CD4-positive, CD25-positive, alpha-beta regulatory T cell (primary cell): ENCODE measurements at regions not wholly inside any gene's neighbourhood (a gene's known extent, or its start where the extent isn't known, plus 50 kb on each side); places are given as distances from the start of the nearest gene placed in this dataset.

Source experiments
- ATAC-seq, 2 donors: fragments of 150-1000 bp; cut with Tn5 transposase; one replicate each; pipeline ENCODE4 v1.10.0; 2021; ENCODE audit warnings: low read depth in 2 of 2, moderate number of reproducible peaks in 2 of 2, moderate library complexity in 1 of 2
- DNase-seq, 3 donors: peaks; one replicate each; pipeline versions ENCODE4 v3.0.0 to v3.0.0-alpha.2; 2012 to 2022; ENCODE audit warnings: mixed read lengths in 1 of 3
- H3K27ac ChIP-seq: one replicate; pipeline ENCODE4 v1.7.0; 2013; ENCODE audit warnings: mild to moderate bottlenecking, low read length; ENCODE audit not compliant: insufficient read depth, poor library complexity, severe bottlenecking
- H3K27me3 ChIP-seq: one replicate; pipeline ENCODE4 v1.7.0; 2013; ENCODE audit warnings: low read length; ENCODE audit not compliant: control insufficient read depth, insufficient read depth
- H3K36me3 ChIP-seq: one replicate; pipeline ENCODE4 v1.7.0; 2013; ENCODE audit warnings: mild to moderate bottlenecking, low read length, moderate library complexity; ENCODE audit not compliant: control insufficient read depth, insufficient read depth
- H3K4me1 ChIP-seq: 2 replicates; pipeline ENCODE4 v1.7.0; 2013; ENCODE audit warnings: mild to moderate bottlenecking, low read length; ENCODE audit not compliant: insufficient read depth, control insufficient read depth, poor library complexity, severe bottlenecking
- H3K4me3 ChIP-seq: one replicate; pipeline ENCODE4 v1.7.0; 2013; ENCODE audit warnings: low read depth, mild to moderate bottlenecking, low read length, moderate library complexity
- H3K9me3 ChIP-seq, 2 experiments: 1 replicate in 1 of 2; 2 replicates in 1 of 2; pipeline ENCODE4 v1.7.0; 2013; ENCODE audit warnings: low read length in 2 of 2, mild to moderate bottlenecking in 1 of 2, moderate library complexity in 1 of 2; ENCODE audit not compliant: control insufficient read depth in 2 of 2
- H3K27ac Mint-ChIP-seq, 3 donors: one replicate each; pipeline ENCODE4 v1.8.0; 2020 to 2022; ENCODE audit warnings: mild to moderate bottlenecking in 3 of 3, mixed read lengths in 3 of 3, moderate library complexity in 2 of 3
- H3K27me3 Mint-ChIP-seq: one replicate; pipeline ENCODE4 v1.8.0; 2022; ENCODE audit warnings: mild to moderate bottlenecking, mixed read lengths
- H3K36me3 Mint-ChIP-seq: one replicate; pipeline ENCODE4 v1.8.0; 2020; ENCODE audit warnings: mixed read lengths
- H3K4me1 Mint-ChIP-seq, 4 donors: one replicate each; pipeline ENCODE4 v1.8.0; 2020 to 2022; ENCODE audit warnings: mixed read lengths in 4 of 4, mild to moderate bottlenecking in 1 of 4
- H3K4me3 Mint-ChIP-seq, 4 donors: one replicate each; pipeline ENCODE4 v1.8.0; 2020 to 2022; ENCODE audit warnings: mild to moderate bottlenecking in 4 of 4, mixed read lengths in 4 of 4, moderate library complexity in 3 of 4
- H3K9me3 Mint-ChIP-seq, 7 donors: one replicate each; pipeline ENCODE4 v1.8.0; 2020 to 2022; ENCODE audit warnings: mixed read lengths in 7 of 7, mild to moderate bottlenecking in 3 of 7, moderate library complexity in 2 of 7

DNA sequence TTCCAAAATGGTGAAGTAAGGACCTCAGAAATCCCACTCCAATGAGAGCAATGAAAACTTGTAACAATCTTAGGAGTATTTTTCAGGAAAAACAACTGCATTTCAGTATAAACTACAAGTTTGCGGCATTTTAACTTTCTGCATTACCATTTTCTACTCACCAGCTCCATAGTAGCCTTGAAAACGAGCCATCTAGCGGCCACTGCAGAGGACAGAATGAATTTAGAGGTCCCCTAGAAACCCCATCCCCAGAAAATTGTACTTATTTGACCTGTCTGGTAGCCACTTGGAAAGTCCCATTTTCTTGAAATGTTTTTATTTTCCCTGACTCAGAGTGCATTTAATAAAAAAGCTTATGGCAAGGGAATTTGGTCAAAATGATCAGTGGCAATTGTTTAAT lies 205.4 kb upstream of the ITGA1 start:
- Mint-ChIP-seq H3K27me3 (no peaks in the 10 kb centered on the region), H3K4me1 (no peaks in the 10 kb centered on the region), H3K27ac (no peak overlapping the region), H3K4me3 (no peak overlapping the region), H3K9me3 (peaks cover 0 to 10% (median 1%) of the 10 kb centered on the region in 7 donors), H3K36me3 (no peaks in the 10 kb centered on the region)
- Histone ChIP-seq H3K36me3 (no peaks in the 10 kb centered on the region), H3K9me3 (no peaks in the 10 kb centered on the region), H3K4me1 (no peaks in the 10 kb centered on the region), H3K27ac (no peak overlapping the region), H3K27me3 (no peaks in the 10 kb centered on the region), H3K4me3 (no peak overlapping the region)
- ATAC-seq (no peak), DNase-seq (no peak)

DNA sequence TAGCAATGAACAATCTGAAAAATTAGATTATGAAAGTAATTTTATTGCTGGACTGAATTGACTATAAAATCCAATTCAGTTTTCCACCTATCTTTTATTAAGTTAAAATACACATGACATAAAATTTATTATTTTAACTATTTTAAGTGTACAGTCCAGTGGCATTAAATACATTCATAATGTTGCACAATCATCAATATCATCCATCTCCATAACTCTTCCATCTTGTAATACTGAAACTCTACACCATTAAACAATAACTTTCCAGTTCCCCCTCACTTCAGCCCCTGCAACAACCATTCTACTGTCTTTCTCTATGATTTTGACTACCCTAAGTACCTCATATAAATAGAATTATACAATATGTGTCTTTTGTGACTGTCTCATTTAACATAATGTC lies 200.6 kb upstream of the ITGA1 start:
- Mint-ChIP-seq H3K4me3 (no peak overlapping the region), H3K27ac (no peak overlapping the region), H3K9me3 (peaks cover 0 to 3% (median 0%) of the 10 kb centered on the region in 7 donors), H3K36me3 (no peaks in the 10 kb centered on the region), H3K4me1 (no peaks in the 10 kb centered on the region), H3K27me3 (no peaks in the 10 kb centered on the region)
- no peaks in the 10 kb centered on the region for H3K4me1 ChIP-seq
- ATAC-seq, result no peak
- H3K4me3 ChIP-seq, result no peak overlapping the region
- H3K27ac ChIP-seq, result no peak overlapping the region
- H3K27me3 ChIP-seq, result no peaks in the 10 kb centered on the region
- H3K36me3 ChIP-seq, result no peaks in the 10 kb centered on the region
- no peak for DNase-seq
- H3K9me3 ChIP-seq, result no peaks in the 10 kb centered on the region

DNA sequence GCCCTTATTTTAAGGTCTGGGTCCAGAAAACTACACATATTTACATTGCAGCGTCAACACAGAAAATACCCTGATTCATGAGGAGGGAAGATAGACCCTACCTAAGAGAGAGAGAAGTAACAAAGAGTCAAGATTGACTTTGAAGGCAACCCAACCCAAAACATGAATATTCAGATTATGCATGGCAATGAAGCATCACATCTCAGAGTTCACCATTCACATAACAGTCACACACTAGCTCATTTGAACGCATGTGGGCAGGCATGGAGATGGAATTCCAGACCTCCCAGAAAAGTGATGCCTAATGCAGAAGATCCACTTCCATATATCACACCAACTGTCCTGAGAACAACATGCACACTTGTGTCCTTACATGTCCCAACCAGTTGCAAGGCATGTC lies 190.1 kb upstream of the ITGA1 start:
- ATAC-seq (no peak), DNase-seq (no peak)
- H3K4me1 ChIP-seq, result no peaks in the 10 kb centered on the region
- Mint-ChIP-seq H3K4me3 (no peak overlapping the region), H3K4me1 (peaks cover 0 to 5% (median 0%) of the 10 kb centered on the region in 4 donors), H3K36me3 (no peaks in the 10 kb centered on the region), H3K27me3 (no peaks in the 10 kb centered on the region), H3K27ac (no peak overlapping the region), H3K9me3 (peaks cover 0 to 4% (median 0%) of the 10 kb centered on the region in 7 donors)
- no peak overlapping the region for H3K27ac ChIP-seq
- no peaks in the 10 kb centered on the region for H3K9me3 ChIP-seq
- H3K27me3 ChIP-seq, result no peaks in the 10 kb centered on the region
- H3K4me3 ChIP-seq, result no peak overlapping the region
- no peaks in the 10 kb centered on the region for H3K36me3 ChIP-seq

DNA sequence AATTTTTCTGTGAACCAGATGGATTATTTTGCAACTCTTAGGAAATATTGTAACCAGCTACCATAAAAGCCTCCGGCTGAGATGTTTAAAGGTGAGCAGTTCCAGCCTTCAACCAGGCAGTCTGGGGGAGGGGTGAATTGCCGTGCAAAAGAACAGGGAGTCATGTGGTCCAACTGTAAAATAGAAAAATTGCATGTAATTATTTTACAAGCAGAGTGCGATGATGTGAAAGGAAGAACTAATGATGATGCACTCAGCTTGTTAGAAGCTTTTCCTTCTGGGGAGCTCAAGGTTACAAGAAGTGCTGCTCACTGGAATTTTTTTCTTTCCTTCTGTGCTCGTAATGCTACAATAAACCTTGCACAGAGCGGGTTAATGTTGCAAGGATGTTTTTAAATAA lies 188.7 kb upstream of the ITGA1 start:
- Histone ChIP-seq H3K9me3 (no peaks in the 10 kb centered on the region), H3K27me3 (no peaks in the 10 kb centered on the region), H3K4me3 (no peak overlapping the region), H3K36me3 (no peaks in the 10 kb centered on the region), H3K27ac (no peak overlapping the region), H3K4me1 (no peaks in the 10 kb centered on the region)
- H3K27ac Mint-ChIP-seq, result peak overlapping the region in 1 of 3 donors; percentile 85
- no peaks in the 10 kb centered on the region for H3K4me1 Mint-ChIP-seq
- no peaks in the 10 kb centered on the region for H3K27me3 Mint-ChIP-seq
- no peaks in the 10 kb centered on the region for H3K36me3 Mint-ChIP-seq
- ATAC-seq (no peak), DNase-seq (no peak)
- H3K9me3 Mint-ChIP-seq, result peaks cover 0 to 9% (median 0%) of the 10 kb centered on the region in 7 donors
- no peak overlapping the region for H3K4me3 Mint-ChIP-seq

DNA sequence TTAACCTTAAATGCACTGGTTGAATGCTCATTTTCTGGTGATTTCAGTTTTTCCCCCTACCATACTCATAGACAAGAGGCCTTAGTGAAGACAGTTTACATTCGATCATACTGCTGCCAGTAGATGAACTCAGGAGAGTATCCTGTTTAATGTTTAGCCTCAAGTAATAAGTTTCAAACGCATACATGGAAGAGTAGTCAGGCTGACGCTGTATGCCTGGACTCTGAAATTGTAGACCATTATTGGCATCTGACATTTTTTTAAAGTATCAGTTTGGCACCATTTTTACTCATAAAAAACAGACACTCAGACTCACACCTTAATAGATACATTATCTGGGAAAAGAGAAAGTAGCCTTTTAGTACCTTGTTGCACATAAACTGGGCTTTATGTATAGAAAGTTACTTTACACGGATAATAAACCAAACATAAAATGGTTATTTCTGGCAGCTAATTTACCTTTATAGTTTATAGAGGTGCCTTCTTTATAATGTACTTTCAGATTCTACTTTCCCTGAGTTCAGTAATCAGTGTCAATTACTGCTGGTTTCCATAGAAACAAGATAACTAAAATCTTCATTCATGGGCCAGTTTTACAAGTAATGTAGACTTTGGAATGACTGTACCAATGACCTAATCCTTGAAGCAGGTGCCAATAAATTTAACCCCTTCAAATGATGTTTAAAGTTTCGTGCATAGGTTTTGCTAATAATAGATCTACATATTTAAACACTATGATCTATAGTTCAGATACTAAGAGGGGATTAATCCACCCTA lies 183.8 kb upstream of the ITGA1 start:
- H3K27me3 Mint-ChIP-seq, result no peaks in the 10 kb centered on the region
- no peak overlapping the region for H3K4me3 Mint-ChIP-seq
- H3K4me1 ChIP-seq, result no peaks in the 10 kb centered on the region
- H3K4me3 ChIP-seq, result no peak overlapping the region
- no peak overlapping the region for H3K27ac Mint-ChIP-seq
- no peaks in the 10 kb centered on the region for H3K27me3 ChIP-seq
- H3K36me3 Mint-ChIP-seq, result no peaks in the 10 kb centered on the region
- DNase-seq, result no peak
- H3K9me3 ChIP-seq, result no peaks in the 10 kb centered on the region
- ATAC-seq, result no peak
- no peaks in the 10 kb centered on the region for H3K4me1 Mint-ChIP-seq
- no peaks in the 10 kb centered on the region for H3K36me3 ChIP-seq
- H3K9me3 Mint-ChIP-seq, result peaks cover 0 to 5% (median 0%) of the 10 kb centered on the region in 7 donors
- no peak overlapping the region for H3K27ac ChIP-seq

DNA sequence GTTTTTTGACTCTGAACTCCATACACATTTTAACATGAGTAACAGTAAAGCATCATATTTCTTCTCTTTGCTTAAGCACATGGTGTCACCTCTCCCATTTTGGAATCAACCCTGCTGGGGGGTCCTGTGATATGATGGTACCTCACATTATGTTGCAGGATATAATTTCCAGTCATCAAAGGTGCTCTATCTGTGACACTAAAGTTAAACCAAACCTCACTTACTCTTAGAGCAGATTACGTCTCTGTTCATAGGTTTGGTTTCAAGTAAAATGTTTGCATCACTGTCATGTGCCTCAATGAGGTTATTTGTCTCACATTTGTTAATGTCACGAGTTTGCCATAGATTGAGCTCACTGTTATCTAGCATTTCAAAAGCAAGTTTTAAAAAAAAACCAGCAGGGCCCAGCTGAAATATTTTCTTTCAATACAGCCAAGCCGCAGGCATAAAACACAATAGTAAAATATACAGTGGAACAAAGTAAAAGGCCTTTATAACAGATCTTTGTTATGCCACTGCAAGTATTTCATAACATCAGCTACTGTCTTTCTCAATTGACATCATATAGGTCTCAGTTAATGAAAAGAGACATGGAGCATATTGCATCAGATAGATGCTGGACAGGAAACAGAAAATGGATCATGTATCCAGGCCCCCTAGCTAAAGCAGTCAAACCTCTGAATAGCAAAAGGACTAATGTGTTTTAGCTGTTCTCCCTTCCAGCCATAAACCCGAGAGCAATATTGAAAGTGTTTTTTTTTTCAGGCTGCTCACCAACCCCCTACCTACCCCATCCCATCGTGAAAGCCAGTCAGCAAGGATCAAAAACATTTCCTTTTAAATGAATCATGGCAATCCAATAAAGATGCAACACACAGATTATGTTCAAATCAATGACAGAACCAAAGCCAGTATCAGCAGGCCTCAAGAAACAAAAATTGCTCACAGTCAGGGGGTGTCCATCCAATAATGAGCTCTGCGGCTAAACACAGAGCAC lies 182.1 kb upstream of the ITGA1 start:
- peaks cover 0 to 12% (median 0%) of the 10 kb centered on the region in 7 donors for H3K9me3 Mint-ChIP-seq
- no peaks in the 10 kb centered on the region for H3K36me3 Mint-ChIP-seq
- H3K4me3 Mint-ChIP-seq, result no peak overlapping the region
- H3K27me3 ChIP-seq, result no peaks in the 10 kb centered on the region
- no peaks in the 10 kb centered on the region for H3K4me1 ChIP-seq
- H3K36me3 ChIP-seq, result no peaks in the 10 kb centered on the region
- DNase-seq, result no peak
- H3K9me3 ChIP-seq, result no peaks in the 10 kb centered on the region
- no peaks in the 10 kb centered on the region for H3K4me1 Mint-ChIP-seq
- ATAC-seq, result no peak
- no peak overlapping the region for H3K27ac Mint-ChIP-seq
- H3K4me3 ChIP-seq, result no peak overlapping the region
- H3K27me3 Mint-ChIP-seq, result no peaks in the 10 kb centered on the region
- no peak overlapping the region for H3K27ac ChIP-seq

DNA sequence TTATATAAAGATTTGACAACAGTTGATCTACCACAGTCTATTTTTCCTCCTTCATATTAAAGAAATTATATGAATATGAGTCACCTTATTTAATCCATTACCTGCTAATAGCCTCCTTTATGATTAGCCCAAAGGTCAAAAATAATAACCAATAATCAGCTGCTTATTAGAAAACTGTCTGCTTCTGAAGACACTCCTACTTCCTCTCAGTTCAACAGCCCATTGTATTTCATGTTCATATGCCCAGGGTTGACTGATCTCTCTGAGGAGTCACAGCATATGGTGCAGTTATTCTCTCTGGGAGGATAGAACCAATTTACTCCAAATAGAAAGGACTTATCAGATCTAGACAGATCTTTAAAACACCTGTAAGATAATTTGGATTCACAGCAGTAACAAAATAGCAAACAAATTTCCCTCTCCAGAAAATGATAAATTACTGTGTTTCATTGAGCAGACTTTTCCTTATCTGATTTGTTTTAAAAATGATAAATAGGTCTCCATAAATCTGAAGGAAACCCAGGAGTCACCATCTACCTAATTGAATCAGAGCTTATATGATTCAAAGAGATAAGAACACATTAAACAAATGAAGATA lies 180.4 kb upstream of the ITGA1 start:
- Histone ChIP-seq H3K27ac (no peak overlapping the region), H3K27me3 (no peaks in the 10 kb centered on the region)
- no peak for ATAC-seq

More for the DNA sequence above, 180.4 kb upstream of the ITGA1 start:
- Histone ChIP-seq H3K9me3 (no peaks in the 10 kb centered on the region), H3K4me3 (no peak overlapping the region), H3K36me3 (no peaks in the 10 kb centered on the region), H3K4me1 (no peaks in the 10 kb centered on the region)
- H3K27me3 Mint-ChIP-seq, result no peaks in the 10 kb centered on the region
- no peak for DNase-seq
- H3K9me3 Mint-ChIP-seq, result peaks cover 0 to 12% (median 1%) of the 10 kb centered on the region in 7 donors
- H3K4me1 Mint-ChIP-seq, result no peaks in the 10 kb centered on the region
- H3K4me3 Mint-ChIP-seq, result no peak overlapping the region
- H3K36me3 Mint-ChIP-seq, result no peaks in the 10 kb centered on the region
- H3K27ac Mint-ChIP-seq, result no peak overlapping the region
